K562 (cell line): ENCODE measurements at regions not wholly inside any gene's neighbourhood (a gene's known extent, or its start where the extent isn't known, plus 50 kb on each side); places are given as distances from the start of the nearest gene placed in this dataset.

Source experiments
- ATAC-seq: fragments of 200-7000 bp; cut with Tn5 transposase; 3 replicates; pipeline ENCODE4 v1.9.1; 2020; ENCODE audit warnings: moderate library complexity
- BruUV-seq: library from RNA; stranded (reverse); fragments of 400-500 nt; replicated peaks from 2 replicates; lab custom pipeline; 2021; lab: Mats Ljungman, UMichigan
- CTCF ChIA-PET: fragments of 300-600 bp; formaldehyde crosslinking; extraction: SDS; loops from one replicate; lab custom pipeline; 2021; ENCODE audit warnings: low intra/inter-chr PET ratio; lab: Yijun Ruan, JAX
- POLR2A ChIA-PET: fragments of 300-600, 350-650 bp; sonication (Branson Sonifier 250); formaldehyde crosslinking; extraction: SDS; loops from one replicate; lab custom pipeline; 2021; ENCODE audit warnings: antibody characterized with exemption, inconsistent platforms; lab: Yijun Ruan, JAX
- DNase-seq, 4 experiments: peaks; one replicate each; pipeline versions ENCODE4 v3.0.0 to v3.0.0-alpha.2; 2011 to 2018; ENCODE audit warnings: low spot score in 3 of 4, mixed read lengths in 3 of 4; ENCODE audit errors: extremely low read depth in 1 of 4
- FAIRE-seq: peaks from 2 replicates; lab custom pipeline; 2011; peaks lifted over from hg19 to GRCh38; lab: Jason Lieb, UNC
- H2AFZ ChIP-seq: 2 replicates; pipeline ENCODE4 v1.6.0; 2011; ENCODE audit warnings: low read depth, low read length, control low read depth, inconsistent platforms
- H3K27ac ChIP-seq: fragments of 200-600 bp; 3 replicates; pipeline ENCODE4 v1.8.0; 2011; ENCODE audit warnings: low read depth, mild to moderate bottlenecking, control low read depth, inconsistent platforms, low read length, moderate library complexity, mixed read lengths; ENCODE audit errors: extremely low read depth
- H3K27me3 ChIP-seq, 2 experiments: fragments of 300-600 bp in 1 of 2; 2 replicates in 1 of 2; 3 replicates in 1 of 2; pipeline versions ENCODE4 v1.6.0 to v1.8.0; 2011; ENCODE audit warnings: inconsistent platforms in 2 of 2, low read length in 2 of 2, mild to moderate bottlenecking in 1 of 2, mixed read lengths in 1 of 2, moderate library complexity in 1 of 2; ENCODE audit not compliant: control insufficient read depth in 2 of 2, insufficient read depth in 2 of 2
- H3K36me3 ChIP-seq: fragments of 300-600 bp; 3 replicates; pipeline ENCODE4 v1.8.0; 2011; ENCODE audit warnings: mild to moderate bottlenecking, low read length, inconsistent platforms; ENCODE audit not compliant: control insufficient read depth, insufficient read depth
- H3K4me1 ChIP-seq, 2 experiments: fragments of 200-600 bp in 1 of 2; replicated peaks in 1 of 2; 2 replicates in 1 of 2; 3 replicates in 1 of 2; pipeline versions ENCODE4 v1.5.1 to v1.8.0; 2011; ENCODE audit warnings: inconsistent platforms in 2 of 2, low read length in 2 of 2, mild to moderate bottlenecking in 1 of 2, mixed read lengths in 1 of 2, moderate library complexity in 1 of 2; ENCODE audit not compliant: control insufficient read depth in 2 of 2, insufficient read depth in 2 of 2
- H3K4me2 ChIP-seq: 2 replicates; pipeline ENCODE4 v1.6.1; 2011; ENCODE audit warnings: low read length, control low read depth, inconsistent platforms, mixed read lengths; ENCODE audit not compliant: insufficient read depth
- H3K4me3 ChIP-seq: fragments of 200-600 bp; sonication (generic), shearing (Covaris generic); 2 replicates; pipeline ENCODE4 v1.5.1; 2016; ENCODE audit warnings: control low read depth, inconsistent platforms
- H3K79me2 ChIP-seq: fragments of 200-600 bp; 3 replicates; pipeline ENCODE4 v1.8.0; 2011; ENCODE audit warnings: low read length, inconsistent platforms; ENCODE audit not compliant: control insufficient read depth, insufficient read depth
- H3K9ac ChIP-seq, 2 experiments: 2 replicates each; pipeline versions ENCODE4 v1.6.0 to v1.6.1; 2011; ENCODE audit warnings: low read depth in 2 of 2, low read length in 2 of 2, control low read depth in 1 of 2, inconsistent platforms in 1 of 2, mild to moderate bottlenecking in 1 of 2, mixed read lengths in 1 of 2; ENCODE audit not compliant: insufficient read depth in 1 of 2
- H3K9me1 ChIP-seq: one replicate; pipeline ENCODE4 v1.6.0; 2011; ENCODE audit warnings: inconsistent platforms, mild to moderate bottlenecking, low read length, moderate library complexity; ENCODE audit not compliant: control insufficient read depth, insufficient read depth
- H3K9me3 ChIP-seq: replicated peaks from 2 replicates; pipeline ENCODE4 v1.5.1; 2011; ENCODE audit warnings: low read depth, low read length, inconsistent platforms; ENCODE audit not compliant: control insufficient read depth, insufficient read depth
- H4K20me1 ChIP-seq: replicated peaks from 2 replicates; pipeline ENCODE4 v1.6.1; 2011; ENCODE audit warnings: low read length, inconsistent platforms, mixed read lengths; ENCODE audit not compliant: control insufficient read depth, insufficient read depth
- AFF1 ChIP-seq, 2 experiments: fragments of 450-650 bp; IDR thresholded peaks; 2 replicates each; pipeline ENCODE4 v1.6.1; 2018; ENCODE audit warnings: mild to moderate bottlenecking in 2 of 2, low read depth in 1 of 2; ENCODE audit not compliant: partially characterized antibody in 2 of 2
- KDM5B ChIP-seq: fragments of 200-600 bp; sonication (generic); IDR thresholded peaks from 2 replicates; pipeline ENCODE4 v1.6.1; 2012; ENCODE audit warnings: low read depth, mild to moderate bottlenecking, moderate library complexity, low read length, control low read depth, inconsistent platforms; ENCODE audit not compliant: insufficient replicate concordance
- OTX1 ChIP-seq: fragments of 450-650 bp; formaldehyde crosslinking; IDR thresholded peaks from 2 replicates; pipeline ENCODE4 v1.4.0; 2022; ENCODE audit warnings: mild to moderate bottlenecking
- POLR2G ChIP-seq: fragments of 200-400 bp; formaldehyde crosslinking; IDR thresholded peaks from 2 replicates; pipeline ENCODE4 v1.6.1; 2017; ENCODE audit warnings: low read depth, mild to moderate bottlenecking, antibody characterized with exemption, low read length, moderate library complexity
- SMAD3 ChIP-seq: fragments of 450-650 bp; formaldehyde crosslinking; conservative IDR thresholded peaks from 2 replicates; pipeline ENCODE4 v1.4.0; 2020; ENCODE audit warnings: mild to moderate bottlenecking
- TFAP4 ChIP-seq: sonication (generic); formaldehyde crosslinking; IDR thresholded peaks from 2 replicates; pipeline ENCODE4 v1.8.0; 2022; ENCODE audit warnings: missing genetic modification reagents, mild to moderate bottlenecking, moderate library complexity, borderline replicate concordance
- ZBTB17 ChIP-seq: fragments of 450-650 bp; formaldehyde crosslinking; IDR thresholded peaks from 2 replicates; pipeline ENCODE4 v1.4.0; 2020; ENCODE audit warnings: mild to moderate bottlenecking
- ZHX1 ChIP-seq: fragments of 150-350 bp; conservative IDR thresholded peaks from 2 replicates; pipeline ENCODE4 v1.6.1; 2014; ENCODE audit warnings: low read length
- ZKSCAN3 ChIP-seq: fragments of 250-450 bp; sonication (Bioruptor Pico); IDR thresholded peaks from 2 replicates; pipeline ENCODE4 v1.4.0; 2020
- ZNF124 ChIP-seq: sonication (generic); formaldehyde crosslinking; IDR thresholded peaks from 2 replicates; pipeline ENCODE4 v1.8.1; 2022; ENCODE audit warnings: missing genetic modification reagents
- ZNF174 ChIP-seq: fragments of 250-450 bp; sonication (Bioruptor Pico); IDR thresholded peaks from 2 replicates; pipeline ENCODE4 v1.4.0; 2020; ENCODE audit warnings: mild to moderate bottlenecking
- ZNF197 ChIP-seq: fragments of 200-800 bp; sonication (Bioruptor generic); IDR thresholded peaks from 2 replicates; pipeline ENCODE4 v1.6.1; 2016; ENCODE audit warnings: low read depth, missing genetic modification characterization, missing compliant biosample characterization
- ZNF830 ChIP-seq: fragments of 250-450 bp; sonication (Bioruptor Pico); IDR thresholded peaks from 2 replicates; pipeline ENCODE4 v1.5.0; 2021; ENCODE audit warnings: mild to moderate bottlenecking
- WGBS: fragments of 100-300 bp; shearing (Covaris generic); methylation state at CpG from one replicate; pipeline ENCODE4 v1.1.6; 2016; ENCODE audit warnings: low coverage, mixed read lengths; ENCODE audit not compliant: insufficient coverage; ENCODE audit errors: missing lambda C conversion rate; 5-methylcytosine and 5-hydroxymethylcytosine counted together
- in situ Hi-C: fragments of 300-500 bp; cut with MboI; formaldehyde crosslinking; loops from 4 replicates; pipeline ENCODE4 v1.15.0; 2018; ENCODE audit warnings: inconsistent platforms, mixed read lengths
- intact Hi-C: fragments of 100-400 bp; cut with micrococcal nuclease; formaldehyde crosslinking; loops from 2 replicates; pipeline ENCODE4 v1.14.2; 2022

GRCh38 chrX:131907488-131908314 is 115.4 kb upstream of the STK26 start (continued):
- TF ChIP-seq TFAP4 (CRISPR knock-in tag) (no peak), SMAD3 (no peak)
- TF ChIP-seq, all 486 proteins: peak for 0

GRCh38 chrX:131910586-131910985 is 112.5 kb upstream of the STK26 start:
- ChIA-PET CTCF (no interaction called here), POLR2A (no interaction called here)
- in situ Hi-C loops, result no loop called here
- no peak for FAIRE-seq
- Histone ChIP-seq H3K4me3 (no peak overlapping the region), H2AFZ (no peak overlapping the region), H3K4me2 (no peak overlapping the region), H3K27me3 (no peaks in the 10 kb centered on the region; a peak in 1 of 5 replicates), H3K27ac (no peak overlapping the region), H3K79me2 (no peaks in the 10 kb centered on the region), H3K36me3 (no peaks in the 10 kb centered on the region), H3K9me1 (no peaks in the 10 kb centered on the region), H4K20me1 (no peaks in the 10 kb centered on the region), H3K9ac (no peak overlapping the region), H3K4me1 (peaks cover 0 to 8% of the 10 kb centered on the region in 2 experiments; a peak in 4 of 5 replicates), H3K9me3 (no peaks in the 10 kb centered on the region)
- intact Hi-C loops, result no loop called here
- no peak for DNase-seq
- BruUV-seq, result no TSS peak
- WGBS, result 15% methylated on average over 1 of the region's 1 CpG
- no peak for ATAC-seq
- TF ChIP-seq ZKSCAN3 (CRISPR knock-in tag), result no peak
- no peak for TF ChIP-seq KDM5B
- TF ChIP-seq OTX1 (CRISPR knock-in tag), result no peak
- no peak for TF ChIP-seq ZNF830 (CRISPR knock-in tag)
- no peak for TF ChIP-seq ZNF197 (CRISPR knock-in tag)
- TF ChIP-seq ZHX1, result no peak
- no peak for TF ChIP-seq ZBTB17
- TF ChIP-seq POLR2G, result no peak
- no peak for TF ChIP-seq ZNF124
- TF ChIP-seq AFF1 (IDR thresholded peaks at IDR 0.05; ENCODE audit: low read depth in 1 of 2, partially characterized antibody in 2 of 2), result no peak
- no peak for TF ChIP-seq ZNF174 (CRISPR knock-in tag)
